NCI-H82 treated with DMSO at 0.1 percent for 48 hours (cell line): ENCODE measurements at regions not wholly inside any gene's neighbourhood (a gene's known extent, or its start where the extent isn't known, plus 50 kb on each side); places are given as distances from the start of the nearest gene placed in this dataset.

Experiments
- DNase-seq: peaks from one replicate; lab custom pipeline; 2025; ENCODE audit not compliant: unreplicated experiment; lab: John Stamatoyannopoulos, UW

GRCh38 chr12:118467641-118468305 is 91.4 kb downstream of the SUDS3 start:
- no peak for DNase-seq

- DNase-seq = no peak
Measured at GRCh38 chr12:118472940-118473339, 96.6 kb downstream of the SUDS3 start.

- DNase-seq = no peak
Measured at GRCh38 chr12:118480235-118480634, 103.9 kb downstream of the SUDS3 start.

- DNase-seq = no peak
Measured at GRCh38 chr12:118488034-118488433, 111.7 kb downstream of the SUDS3 start.

- no peak for DNase-seq
Measured at GRCh38 chr12:118493962-118494361, 117.6 kb downstream of the SUDS3 start.

- DNase-seq = no peak
Measured at GRCh38 chr12:118494776-118495175, 118.4 kb downstream of the SUDS3 start.

GRCh38 chr12:118495296-118495695 is 118.9 kb downstream of the SUDS3 start:
- no peak for DNase-seq

- DNase-seq = no peak
Measured at GRCh38 chr12:118498171-118498570, 121.8 kb downstream of the SUDS3 start.

- no peak for DNase-seq
Measured at GRCh38 chr12:118500299-118500698, 123.9 kb downstream of the SUDS3 start.

GRCh38 chr12:118501489-118501888 is 125.1 kb downstream of the SUDS3 start:
- DNase-seq = no peak

- no peak for DNase-seq
Measured at GRCh38 chr12:118503476-118503875, 127.1 kb downstream of the SUDS3 start.

- DNase-seq = no peak
Measured at GRCh38 chr12:118512669-118513068, 136.3 kb downstream of the SUDS3 start.

- DNase-seq = no peak
Measured at GRCh38 chr12:118513611-118514010, 137.3 kb downstream of the SUDS3 start.

- no peak for DNase-seq
Measured at GRCh38 chr12:118514297-118514696, 137.9 kb downstream of the SUDS3 start.

GRCh38 chr12:118520214-118521035 is 144.1 kb downstream of the SUDS3 start:
- DNase-seq = no peak

GRCh38 chr12:118521036-118521370 is 144.6 kb downstream of the SUDS3 start:
- DNase-seq = no peak

GRCh38 chr12:118524446-118524845 is 148.1 kb downstream of the SUDS3 start:
- no peak for DNase-seq

GRCh38 chr12:118525216-118525615 is 148.9 kb downstream of the SUDS3 start:
- no peak for DNase-seq

GRCh38 chr12:118526255-118527095 is 150.1 kb downstream of the SUDS3 start:
- no peak for DNase-seq

- no peak for DNase-seq
Measured at GRCh38 chr12:118527310-118527709, 151.0 kb downstream of the SUDS3 start.

- no peak for DNase-seq
Measured at GRCh38 chr12:118528625-118529024, 152.3 kb downstream of the SUDS3 start.

- no peak for DNase-seq
Measured at GRCh38 chr12:118534003-118534402, 157.6 kb downstream of the SUDS3 start.
